CD4-positive, alpha-beta T cell treated with Interleukin-6 for 4 hours (primary cell): ENCODE measurements at regions not wholly inside any gene's neighbourhood (a gene's known extent, or its start where the extent isn't known, plus 50 kb on each side); places are given as distances from the start of the nearest gene placed in this dataset.
"Not testable (repeated sequence)": the region's sequence is repeated elsewhere in the genome, so short reads cannot be mapped to it uniquely, and the experiment has no call there.

Source experiments
- DNase-seq: peaks from one replicate; pipeline ENCODE4 v3.0.0-alpha.2; 2020; ENCODE audit warnings: mixed read lengths

- DNase-seq = no peak
Measured at GRCh38 chrX:130467936-130468335, 66.1 kb downstream of the RBMX2 start.

- DNase-seq = no peak
Measured at GRCh38 chrX:130468395-130468923, 66.7 kb downstream of the RBMX2 start.

- no peak for DNase-seq
Measured at GRCh38 chrX:130482871-130483270, 81.1 kb downstream of the RBMX2 start.

GRCh38 chrX:130485870-130486269 is 84.1 kb downstream of the RBMX2 start:
- no peak for DNase-seq

- DNase-seq = not testable (repeated sequence)
Measured at GRCh38 chrX:130495502-130495901, 93.7 kb downstream of the RBMX2 start.

DNA sequence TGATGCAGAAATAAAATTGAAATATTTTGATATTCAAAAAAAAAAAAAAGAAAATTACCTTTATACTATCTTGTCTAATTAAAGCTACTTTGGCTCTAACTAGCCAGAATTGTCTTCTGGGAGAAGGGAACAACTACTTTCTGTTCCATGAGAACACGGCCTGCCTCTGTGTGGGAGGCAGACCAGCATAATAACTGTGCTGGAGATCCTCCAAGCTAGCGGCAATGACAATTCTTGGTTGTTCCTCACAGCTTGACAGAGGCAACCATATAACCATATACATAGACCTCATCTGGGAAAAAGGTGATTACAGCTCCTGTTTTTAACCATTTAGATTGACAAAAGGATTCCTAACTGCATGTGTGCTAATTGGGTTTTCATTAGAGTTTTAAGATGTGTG is 95.7 kb downstream of the RBMX2 start:
- no peak for DNase-seq

GRCh38 chrX:130498653-130499274 is 97.0 kb downstream of the RBMX2 start:
- no peak for DNase-seq

DNA sequence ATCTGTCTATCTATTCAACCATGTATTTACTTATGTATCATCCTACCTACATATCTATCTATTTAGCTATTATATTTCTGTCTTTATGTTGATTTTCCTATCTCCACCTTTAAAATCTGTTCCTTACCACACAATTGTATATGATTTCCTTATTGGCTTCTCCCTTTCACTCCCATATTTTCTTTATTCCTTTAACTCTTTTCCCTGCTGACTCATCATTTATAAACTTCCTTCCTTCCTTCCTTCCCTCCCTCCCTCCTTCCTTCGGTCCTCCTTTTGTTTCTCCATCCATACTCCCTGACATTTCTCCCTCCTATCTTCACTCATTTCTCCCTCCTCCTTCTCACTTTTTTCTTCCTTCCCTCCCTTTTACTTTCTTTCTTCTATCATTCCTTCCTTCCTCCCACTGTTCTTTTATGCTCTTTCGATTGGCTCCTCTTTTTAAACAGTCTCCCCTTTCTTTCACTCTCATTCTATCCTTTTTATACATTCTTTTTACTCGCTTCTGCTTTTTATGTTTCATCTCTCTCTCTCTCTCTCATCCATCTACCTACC is 100.3 kb downstream of the RBMX2 start:
- no peak for DNase-seq

DNA sequence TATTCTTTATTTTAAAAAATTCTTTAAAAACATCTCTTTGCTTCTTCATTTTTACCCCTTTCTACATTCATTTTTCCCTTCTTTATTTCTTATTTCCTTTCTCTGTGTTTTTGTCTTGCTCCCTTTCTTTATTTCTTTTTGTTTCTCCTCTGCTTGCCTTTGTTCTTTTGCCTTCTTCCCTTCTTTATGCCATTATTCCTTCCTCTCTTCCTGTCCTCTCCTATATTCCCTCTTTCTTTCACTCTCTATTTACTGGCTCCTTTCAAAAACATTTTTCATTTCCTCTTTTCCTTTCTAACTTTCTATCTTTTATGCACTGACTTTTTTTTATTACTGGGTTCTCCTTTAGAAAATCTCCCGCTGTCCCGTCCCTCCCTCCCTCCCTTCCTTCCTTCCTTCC is 102.2 kb downstream of the RBMX2 start:
- no peak for DNase-seq

DNA sequence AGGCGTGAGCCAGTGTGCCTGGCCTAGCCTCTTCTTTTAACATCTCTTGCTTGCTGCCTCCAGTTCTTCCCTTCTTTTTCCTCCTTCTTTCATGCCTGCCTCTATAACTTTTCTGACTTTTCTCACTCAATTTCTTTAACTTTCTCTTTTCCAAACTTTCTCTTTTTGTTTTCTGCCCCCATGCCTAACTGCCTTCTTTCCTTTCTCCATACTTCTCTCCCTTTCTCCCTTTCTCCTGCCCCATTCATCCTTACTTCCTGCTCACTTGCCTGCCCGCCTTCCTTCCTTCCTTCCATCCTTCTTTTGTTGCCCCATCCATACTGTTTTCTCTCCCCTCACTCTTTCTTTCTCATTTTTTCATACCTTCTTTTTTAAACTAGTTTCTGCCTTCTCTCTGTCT is 105.2 kb downstream of the RBMX2 start:
- no peak for DNase-seq

DNA sequence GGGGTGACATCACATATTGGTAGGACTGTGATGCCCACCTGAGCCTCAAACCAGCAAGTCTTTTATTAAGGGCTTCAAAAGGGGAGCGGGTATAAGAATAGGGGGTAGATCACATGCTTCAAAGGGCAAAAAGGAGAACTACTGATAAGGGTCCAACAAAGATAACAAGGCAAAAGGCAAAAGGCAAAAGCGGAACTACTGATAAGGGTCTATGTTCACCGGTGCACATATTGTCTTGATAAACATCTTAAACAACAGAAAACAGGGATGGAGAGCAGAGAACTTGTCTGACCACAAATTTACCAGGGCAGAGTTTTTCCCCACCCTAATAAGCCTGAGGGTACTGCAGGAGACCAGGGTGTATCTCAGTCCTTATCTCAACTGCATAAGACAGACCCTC is 110.7 kb downstream of the RBMX2 start:
- not testable (repeated sequence) for DNase-seq

DNA sequence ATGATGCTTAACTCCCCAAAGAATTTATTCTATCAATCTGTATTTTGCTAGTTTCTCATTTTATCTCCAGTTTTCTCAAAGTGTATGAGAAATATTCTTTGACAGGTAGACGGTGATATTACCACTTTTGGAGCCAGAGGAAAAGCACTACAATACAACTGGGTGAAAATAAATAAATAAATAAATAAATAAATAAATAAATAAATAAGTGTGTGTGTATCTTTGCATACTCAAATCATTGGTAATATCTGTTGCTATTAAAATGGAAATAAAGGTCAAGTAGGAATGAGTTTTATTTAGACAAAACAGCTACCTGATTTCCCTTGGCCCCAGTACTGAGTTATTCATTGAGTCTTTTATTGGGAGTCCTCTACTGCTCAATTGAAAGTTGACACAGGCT is 114.3 kb downstream of the RBMX2 start:
- DNase-seq = no peak

GRCh38 chrX:130523460-130524394 is 121.9 kb downstream of the RBMX2 start:
- DNase-seq = no peak

DNA sequence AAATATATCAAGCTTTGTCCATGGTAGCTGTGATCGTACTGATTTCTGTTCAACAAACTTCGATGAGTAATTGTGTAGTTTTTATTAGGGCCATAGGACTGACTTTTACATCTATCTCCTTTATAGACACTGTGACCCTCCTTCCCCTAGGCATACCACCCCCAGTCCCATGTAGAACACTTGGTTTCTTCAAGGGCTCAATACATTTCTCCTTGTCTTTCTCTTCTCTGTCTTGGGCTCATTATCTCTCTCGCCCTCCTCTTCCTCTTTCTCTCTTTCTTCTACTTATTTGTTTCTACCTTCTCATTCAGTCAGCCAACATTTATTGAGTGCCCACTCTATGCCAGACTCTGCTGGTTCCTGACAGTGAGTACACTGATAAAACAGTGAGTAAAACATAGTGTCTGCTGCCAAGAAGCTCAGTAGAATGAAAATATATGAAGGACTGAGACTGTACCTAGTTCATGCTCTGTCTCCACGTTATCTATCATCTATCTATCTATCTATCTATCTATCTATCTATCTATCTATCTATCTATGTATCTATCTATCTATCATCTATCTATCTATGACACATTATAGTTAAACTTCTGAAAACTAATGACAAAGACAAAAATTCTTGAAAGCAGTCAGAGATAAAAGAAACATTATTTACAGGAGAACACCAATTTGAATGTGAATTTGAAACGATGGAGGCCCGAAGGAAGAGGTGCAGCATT is 122.8 kb downstream of the RBMX2 start:
- DNase-seq = no peak

DNA sequence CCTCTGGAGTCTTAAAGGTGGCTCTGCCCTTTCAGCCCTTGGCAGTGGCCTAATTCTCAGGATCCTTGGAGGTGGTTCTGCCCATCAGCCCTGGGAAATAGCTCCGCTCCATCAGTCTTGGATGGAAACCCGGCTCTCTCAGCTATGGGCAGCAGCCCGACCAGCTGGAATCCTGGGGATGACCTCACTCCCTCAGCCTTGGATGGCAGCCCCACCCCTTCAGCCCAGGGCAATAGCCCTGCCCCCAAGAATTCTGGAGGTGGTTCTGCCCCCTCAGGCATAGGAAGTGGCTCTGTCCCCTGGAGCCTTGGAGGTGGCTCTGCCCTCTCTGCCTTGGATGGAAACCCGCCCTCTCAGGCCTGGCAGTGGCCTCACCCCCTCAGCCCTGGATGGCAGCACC is 127.7 kb downstream of the RBMX2 start:
- DNase-seq = no peak

- no peak for DNase-seq
Measured at GRCh38 chrX:130531066-130531465, 129.3 kb downstream of the RBMX2 start.

GRCh38 chrX:130539721-130540321 is 138.0 kb downstream of the RBMX2 start:
- peak; percentile 40 for DNase-seq

DNA sequence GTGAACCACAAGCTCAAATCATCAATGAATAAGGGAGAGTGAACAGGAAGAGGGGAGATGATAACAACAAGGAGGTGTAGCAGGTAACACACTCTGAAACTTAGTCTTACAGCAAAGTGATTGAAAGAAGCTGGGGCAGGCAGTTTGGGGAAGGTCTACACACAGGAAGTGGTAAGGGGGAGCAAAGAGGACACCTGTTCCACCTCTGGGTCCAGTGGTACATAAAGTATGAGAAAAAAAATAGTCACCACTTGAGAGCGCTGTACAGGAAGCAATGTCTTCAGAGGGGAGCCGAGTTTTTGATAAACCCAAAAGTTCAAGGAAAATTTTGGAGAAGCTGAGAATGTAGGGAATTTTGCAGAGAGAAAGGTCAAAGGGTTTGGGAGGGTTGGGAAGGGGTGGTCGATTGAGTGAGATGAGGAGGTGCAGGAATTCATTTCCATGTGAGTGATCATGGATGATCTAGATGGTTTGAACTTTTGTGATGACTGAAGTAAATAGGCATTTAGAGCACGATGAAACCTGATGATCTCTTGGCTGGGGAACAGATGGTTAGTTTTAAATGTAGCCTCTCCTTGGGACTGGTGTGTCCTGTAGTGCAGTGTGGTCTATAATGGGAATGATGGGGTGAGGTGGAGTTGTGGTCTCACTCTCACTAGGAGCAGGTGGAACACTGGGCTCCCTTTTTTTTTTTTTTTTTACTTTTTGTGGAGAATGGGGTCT is 142.0 kb downstream of the RBMX2 start:
- no peak for DNase-seq

DNA sequence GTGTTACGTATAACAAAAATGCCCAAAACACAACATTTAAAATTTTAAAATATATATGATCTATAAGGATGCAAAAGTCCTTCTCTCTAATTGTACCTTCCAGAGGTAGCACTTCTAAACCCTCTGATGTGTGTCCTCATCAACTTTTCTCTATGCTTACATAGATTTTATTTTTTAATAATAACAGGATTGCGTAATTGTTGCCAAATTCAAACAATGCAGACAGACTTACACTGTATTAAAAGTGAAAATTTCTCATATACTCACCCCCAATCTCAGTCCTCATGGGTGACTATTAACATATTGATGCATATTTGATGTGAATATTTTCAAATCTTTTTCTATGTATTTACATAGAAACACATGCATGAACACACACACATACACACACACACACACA is 144.0 kb downstream of the RBMX2 start:
- no peak for DNase-seq

DNA sequence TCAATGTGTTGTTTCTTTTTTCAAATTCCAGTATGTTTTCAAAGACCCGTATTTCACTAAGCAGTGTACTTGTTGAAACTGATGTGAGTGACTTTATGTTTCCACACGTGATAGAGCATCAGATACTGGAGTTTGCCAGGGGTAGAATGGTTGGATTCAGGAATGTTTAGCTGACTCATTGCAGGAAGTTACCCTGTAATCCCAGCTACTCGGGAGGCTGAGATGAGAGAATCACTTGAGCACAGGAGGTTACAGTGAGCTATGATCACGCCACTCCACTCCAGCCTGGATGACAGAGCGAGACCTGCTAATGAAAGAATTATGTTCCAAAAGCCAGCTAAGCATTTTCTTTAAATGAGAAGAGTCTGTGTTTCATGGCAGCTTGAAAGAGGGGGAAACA is 147.6 kb downstream of the RBMX2 start:
- DNase-seq = not testable (repeated sequence)

DNA sequence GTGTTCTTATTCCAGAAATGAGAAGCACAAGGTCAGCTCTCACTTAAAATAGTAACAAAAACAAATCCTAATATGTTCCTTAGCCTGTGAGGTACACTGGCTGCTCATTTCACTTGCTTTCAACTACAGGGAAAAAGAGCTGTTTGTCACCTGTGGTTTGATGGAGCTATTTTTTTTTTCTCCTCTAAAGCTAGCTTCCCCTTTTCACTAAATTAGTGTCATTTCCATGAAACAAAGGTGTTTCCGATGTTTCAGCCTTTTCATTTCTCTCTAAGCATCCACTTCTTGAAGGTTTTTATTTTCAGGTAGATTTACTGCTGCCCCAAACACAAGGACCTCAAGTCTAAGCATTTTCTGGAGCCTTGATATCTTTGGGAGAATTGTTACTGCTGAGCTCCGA is 148.6 kb downstream of the RBMX2 start:
- no peak for DNase-seq
